HFFc6 (cell line): ENCODE measurements at regions not wholly inside any gene's neighbourhood (a gene's known extent, or its start where the extent isn't known, plus 50 kb on each side); places are given as distances from the start of the nearest gene placed in this dataset.
A peak's percentile ranks its signal among the peaks of the same experiment; 100 is the strongest.

Source experiments
- DNase-seq: peaks from one replicate; pipeline ENCODE4 v3.0.0-alpha.2; 2018
- H3K27ac Mint-ChIP-seq: 2 replicates; pipeline ENCODE4 v1.8.0; 2020; ENCODE audit warnings: mild to moderate bottlenecking, mixed read lengths
- H3K27me3 Mint-ChIP-seq: 2 replicates; pipeline ENCODE4 v1.8.0; 2021; ENCODE audit warnings: mild to moderate bottlenecking, moderate library complexity, mixed read lengths; ENCODE audit not compliant: insufficient read depth
- H3K36me3 Mint-ChIP-seq: 2 replicates; pipeline ENCODE4 v1.8.0; 2021; ENCODE audit warnings: low read depth, mixed read lengths
- H3K4me1 Mint-ChIP-seq: 2 replicates; pipeline ENCODE4 v1.8.0; 2020; ENCODE audit warnings: low read depth, mixed read lengths
- H3K4me3 Mint-ChIP-seq: 2 replicates; pipeline ENCODE4 v1.8.0; 2020; ENCODE audit warnings: mild to moderate bottlenecking, moderate library complexity, mixed read lengths
- H3K9me3 Mint-ChIP-seq: 2 replicates; pipeline ENCODE4 v1.8.0; 2020; ENCODE audit warnings: mild to moderate bottlenecking, mixed read lengths
- CTCF ChIP-seq: fragments of 200-600 bp; sonication (generic); IDR thresholded peaks from 2 replicates; pipeline ENCODE4 v1.5.0; 2021; ENCODE audit warnings: antibody characterized with exemption, mild to moderate bottlenecking

GRCh38 chr12:97127061-97127460, 220.0 kb downstream of the NEDD1 start:
- Mint-ChIP-seq H3K9me3 (peaks cover 38% of the 10 kb centered on the region), H3K4me1 (no peaks in the 10 kb centered on the region), H3K36me3 (no peaks in the 10 kb centered on the region), H3K4me3 (no peak overlapping the region), H3K27ac (no peak overlapping the region), H3K27me3 (no peaks in the 10 kb centered on the region)
- DNase-seq, result no peak
- no peak for TF ChIP-seq CTCF

GRCh38 chr12:97131220-97131981, 224.3 kb downstream of the NEDD1 start:
- Mint-ChIP-seq H3K27ac (no peak overlapping the region), H3K4me3 (no peak overlapping the region)

GRCh38 chr12:97132270-97132669, 225.2 kb downstream of the NEDD1 start:
- no peak for DNase-seq
- TF ChIP-seq CTCF, result no peak
- H3K9me3 Mint-ChIP-seq, result peaks cover 40% of the 10 kb centered on the region
- no peaks in the 10 kb centered on the region for H3K36me3 Mint-ChIP-seq
- no peaks in the 10 kb centered on the region; the same call in 1 of the 2 replicates for H3K27me3 Mint-ChIP-seq
- H3K27ac Mint-ChIP-seq, result no peak overlapping the region
- H3K4me1 Mint-ChIP-seq, result no peaks in the 10 kb centered on the region
- H3K4me3 Mint-ChIP-seq, result no peak overlapping the region

More at GRCh38 chr12:97131220-97131981, 224.3 kb downstream of the NEDD1 start:
- Mint-ChIP-seq H3K27me3 (no peaks in the 10 kb centered on the region; the same call in 1 of the 2 replicates), H3K4me1 (no peaks in the 10 kb centered on the region), H3K36me3 (no peaks in the 10 kb centered on the region), H3K9me3 (peaks cover 37% of the 10 kb centered on the region)
- no peak for TF ChIP-seq CTCF
- no peak for DNase-seq

GRCh38 chr12:97134495-97134894, 227.4 kb downstream of the NEDD1 start:
- Mint-ChIP-seq H3K36me3 (no peaks in the 10 kb centered on the region), H3K27me3 (no peaks in the 10 kb centered on the region; the same call in 1 of the 2 replicates), H3K4me3 (no peak overlapping the region), H3K9me3 (peaks cover 37% of the 10 kb centered on the region), H3K4me1 (no peaks in the 10 kb centered on the region), H3K27ac (no peak overlapping the region)
- DNase-seq, result no peak
- TF ChIP-seq CTCF, result peak; percentile 18; the same call in 1 of the 2 replicates

GRCh38 chr12:97140355-97140754, 233.3 kb downstream of the NEDD1 start:
- TF ChIP-seq CTCF, result no peak
- Mint-ChIP-seq H3K36me3 (no peaks in the 10 kb centered on the region; the same call in 1 of the 2 replicates), H3K27me3 (no peaks in the 10 kb centered on the region), H3K27ac (no peak overlapping the region), H3K4me1 (no peaks in the 10 kb centered on the region), H3K4me3 (no peak overlapping the region), H3K9me3 (peaks cover 31% of the 10 kb centered on the region)
- DNase-seq, result no peak
